Tongue (tissue), 1 donor: ENCODE measurements at regions not wholly inside any gene's neighbourhood (a gene's known extent, or its start where the extent isn't known, plus 50 kb on each side); places are given as distances from the start of the nearest gene placed in this dataset.

Source experiments
- DNase-seq: peaks from one replicate; pipeline ENCODE4 v3.0.0-alpha.2; 2015

- no peak for DNase-seq
These were observed 460.0 kb downstream of the CNTN6 start for GRCh38 chr3:1552831-1553230.

DNA sequence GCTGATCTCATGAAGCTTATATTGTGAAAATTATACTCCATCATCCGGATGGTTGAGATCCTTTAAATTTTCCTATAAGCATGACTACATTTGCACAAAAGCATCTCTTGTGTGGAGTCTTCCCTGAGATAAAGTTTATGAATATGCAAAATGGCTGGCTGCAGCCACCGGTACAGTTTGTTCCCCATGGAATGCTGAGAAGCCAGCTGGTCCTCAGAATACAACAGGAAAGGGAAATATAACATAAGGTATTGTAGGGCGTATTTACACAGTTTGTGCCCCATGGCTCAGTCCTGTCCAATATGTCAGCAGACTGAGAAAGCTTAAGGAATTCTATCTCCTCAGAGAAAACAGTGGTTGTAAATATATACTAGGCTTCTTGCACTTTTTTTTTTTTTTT, 468.6 kb downstream of the CNTN6 start:
- no peak for DNase-seq

DNA sequence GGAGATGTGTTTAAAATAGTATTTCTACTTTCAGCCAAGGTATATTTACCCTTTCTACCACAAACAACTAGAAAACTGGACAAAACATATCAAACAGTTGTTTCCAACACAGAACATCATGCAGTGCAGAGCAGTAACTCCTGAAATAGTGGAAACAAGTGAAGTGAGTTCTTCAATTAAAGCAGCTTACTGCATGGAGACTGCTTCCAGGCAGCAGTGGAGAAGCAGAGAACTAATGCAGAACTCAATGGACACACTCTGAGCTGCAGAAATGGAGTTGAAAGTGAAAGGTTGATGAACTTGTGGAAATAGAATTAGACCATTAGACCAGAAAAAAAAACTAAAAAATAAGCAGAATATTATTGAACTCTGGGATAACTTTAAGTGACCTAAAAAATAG, 478.9 kb downstream of the CNTN6 start:
- no peak for DNase-seq

GRCh38 chr3:1576047-1576446, 483.2 kb downstream of the CNTN6 start:
- no peak for DNase-seq

DNA sequence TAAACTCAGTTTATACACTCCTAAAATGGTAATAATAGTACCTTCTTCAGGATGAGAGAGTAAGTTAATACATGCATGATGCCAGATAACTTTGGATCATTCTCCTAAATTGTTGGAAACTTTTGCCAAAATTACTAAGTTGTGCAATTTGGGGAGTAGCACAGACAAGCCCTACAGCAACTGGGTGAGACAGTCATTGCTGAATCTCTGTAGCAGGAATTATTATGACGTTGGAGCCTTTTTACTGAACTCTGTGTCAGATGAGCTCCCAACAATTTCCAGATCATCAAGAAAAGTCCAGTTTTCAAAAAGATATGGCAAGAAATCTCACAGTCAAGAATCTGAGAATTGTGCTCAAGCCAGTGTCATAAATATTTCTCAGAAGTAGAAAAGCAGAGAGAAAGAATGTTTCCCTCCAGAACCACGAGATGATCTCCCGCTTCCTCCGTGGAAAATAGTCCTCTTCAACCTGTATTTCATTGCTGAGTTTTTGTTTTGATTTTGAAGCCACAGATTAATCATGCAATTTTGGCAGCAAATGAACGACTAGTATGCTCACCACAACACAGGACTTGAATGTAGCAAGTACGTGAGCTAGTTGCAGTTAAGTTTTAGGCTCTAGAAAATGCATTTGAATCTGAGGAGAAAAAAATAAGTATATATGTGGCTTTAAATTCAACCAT, 485.4 kb downstream of the CNTN6 start:
- DNase-seq, result no peak

- DNase-seq, result no peak
These were observed 490.2 kb downstream of the CNTN6 start for GRCh38 chr3:1583044-1583443.

DNA sequence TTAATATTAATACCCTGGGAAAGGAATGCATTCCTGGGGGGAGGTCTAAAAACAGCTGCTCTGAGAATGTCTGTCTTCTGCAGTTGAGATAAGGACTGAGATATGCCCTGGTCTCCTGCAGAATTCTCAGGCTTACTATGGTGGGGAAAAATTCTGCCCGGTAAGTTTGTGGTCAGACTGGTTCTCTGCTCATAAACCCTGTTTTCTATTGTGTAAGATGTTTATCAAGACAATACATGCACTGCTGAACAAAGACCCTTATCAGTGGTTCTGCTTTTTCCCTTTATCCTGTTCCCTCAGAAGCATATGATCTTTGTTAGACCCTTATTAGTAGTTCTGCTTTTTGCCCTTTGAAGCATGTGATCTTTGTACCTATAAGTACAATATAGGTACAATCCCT, 494.6 kb downstream of the CNTN6 start:
- no peak for DNase-seq

GRCh38 chr3:1591327-1592028, 498.7 kb downstream of the CNTN6 start:
- DNase-seq, result no peak

GRCh38 chr3:1594940-1595339, 502.1 kb downstream of the CNTN6 start:
- no peak for DNase-seq

- DNase-seq, result no peak
These were observed 498.5 kb upstream of the CNTN4 start for GRCh38 chr3:1600206-1600605.

DNA sequence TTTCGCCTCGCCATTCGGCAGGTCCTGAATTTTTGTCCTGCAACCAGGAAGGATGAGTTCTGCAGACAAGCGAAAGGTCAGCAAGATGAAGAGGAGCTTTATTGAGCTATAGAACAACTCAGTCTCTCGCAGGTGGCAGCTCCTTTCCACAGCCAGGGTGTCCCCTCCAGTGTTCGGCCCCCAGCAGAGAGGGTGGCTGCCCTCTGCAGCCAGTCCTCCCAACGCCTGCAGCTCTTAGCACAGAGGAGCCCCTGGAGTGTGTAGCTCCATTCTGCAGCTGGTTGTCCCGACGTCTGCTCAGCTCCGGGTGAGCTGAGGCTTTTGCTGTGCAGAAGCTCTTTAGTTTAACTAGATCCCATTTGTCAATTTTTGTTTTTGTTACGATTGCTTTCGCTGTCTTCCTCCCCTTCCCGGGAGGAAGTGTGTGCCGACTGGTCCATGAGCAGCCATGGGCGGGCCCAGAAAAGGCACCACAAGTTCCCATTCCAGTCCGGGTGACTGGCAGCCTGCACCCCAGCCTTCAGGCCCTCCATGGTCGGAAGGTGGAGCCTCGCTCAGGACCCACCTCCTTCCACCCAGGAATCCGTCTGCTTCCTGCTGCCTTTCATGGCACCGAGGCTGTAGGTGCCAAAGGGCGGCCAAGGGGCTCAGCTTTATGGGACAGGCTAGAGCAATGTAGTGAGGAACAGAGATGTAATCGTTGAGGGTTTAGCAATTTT, 497.8 kb upstream of the CNTN4 start:
- DNase-seq, result no peak

DNA sequence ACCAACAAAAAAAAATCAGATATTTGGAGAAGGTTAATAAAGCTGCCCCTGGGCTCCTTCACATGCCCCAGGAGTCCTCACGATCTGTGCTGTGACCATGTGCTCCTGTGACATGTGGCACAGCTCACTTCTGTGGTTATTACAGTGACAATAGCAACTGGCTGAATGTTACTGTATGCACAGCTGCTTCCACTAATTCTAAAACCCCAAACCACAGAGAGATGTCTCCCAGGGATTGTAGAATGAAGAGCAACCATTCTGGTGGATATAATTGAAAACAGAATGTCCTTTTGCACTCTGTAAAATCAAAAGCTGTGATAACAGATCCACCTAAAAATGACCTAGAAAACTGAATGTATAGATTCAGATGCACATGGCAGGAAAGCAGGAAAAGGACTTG, 489.2 kb upstream of the CNTN4 start:
- peak; percentile 16 for DNase-seq

- no peak for DNase-seq
These were observed 486.8 kb upstream of the CNTN4 start for GRCh38 chr3:1611824-1612223.

- DNase-seq, result no peak
These were observed 484.7 kb upstream of the CNTN4 start for GRCh38 chr3:1613962-1614361.

DNA sequence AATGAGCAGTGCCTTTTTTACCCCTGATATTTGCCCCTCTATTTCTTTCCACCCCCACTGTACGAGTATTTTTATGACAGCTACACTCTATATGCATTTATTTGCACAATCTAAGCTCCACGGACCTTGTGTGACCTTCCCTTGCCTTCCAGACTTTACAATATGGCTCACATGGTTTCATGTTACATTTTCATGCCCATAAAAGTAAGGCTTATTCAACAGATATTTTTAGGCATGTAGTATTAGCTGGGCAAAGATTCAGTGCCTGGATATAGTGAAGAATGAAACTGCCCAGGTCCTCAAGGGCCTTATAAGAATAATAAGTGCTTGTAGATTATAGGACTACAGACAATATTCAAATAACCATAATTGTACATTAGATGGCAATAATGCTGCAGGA, 481.9 kb upstream of the CNTN4 start:
- DNase-seq, result no peak

DNA sequence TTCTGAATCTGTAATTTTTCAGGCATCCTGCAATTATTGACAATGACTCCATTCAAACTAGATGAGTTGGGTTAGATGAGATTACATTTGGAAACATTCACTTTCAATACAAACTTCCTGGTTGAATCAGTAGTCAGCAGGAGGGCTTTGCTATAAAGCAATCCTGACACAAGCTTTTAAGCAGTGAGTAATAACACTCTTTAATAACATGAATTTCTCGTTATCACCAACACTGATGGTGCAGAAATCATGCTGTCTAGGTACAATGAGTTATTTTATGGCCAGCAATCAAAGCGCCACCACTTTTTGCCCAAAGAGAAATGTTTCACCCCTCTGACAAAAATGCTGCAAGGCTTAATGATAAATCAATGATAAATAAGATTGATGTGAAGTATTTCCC, 474.8 kb upstream of the CNTN4 start:
- no peak for DNase-seq

DNA sequence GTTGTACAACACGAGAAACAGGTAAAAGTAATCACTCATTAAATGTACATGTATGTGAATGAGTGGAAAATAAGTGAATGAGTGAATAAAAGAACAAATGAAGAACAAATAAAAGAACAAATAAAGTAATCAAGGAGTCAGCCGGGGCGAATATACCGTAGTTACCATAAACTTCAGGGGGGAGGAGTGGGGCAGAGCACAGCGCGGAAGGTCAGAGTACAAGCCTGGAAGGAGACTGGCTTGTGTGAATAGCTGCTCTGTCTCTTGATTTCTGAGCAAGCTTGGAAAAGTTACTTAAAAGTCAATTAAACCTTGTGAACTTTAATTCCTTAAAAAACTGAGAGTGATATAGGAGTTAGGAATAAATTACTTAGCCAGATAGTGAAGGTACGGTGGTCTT, 466.5 kb upstream of the CNTN4 start:
- no peak for DNase-seq

- no peak for DNase-seq
These were observed 436.8 kb upstream of the CNTN4 start for GRCh38 chr3:1661839-1662238.

- DNase-seq, result no peak
These were observed 434.4 kb upstream of the CNTN4 start for GRCh38 chr3:1664266-1664665.

GRCh38 chr3:1666865-1667264, 431.8 kb upstream of the CNTN4 start:
- no peak for DNase-seq

DNA sequence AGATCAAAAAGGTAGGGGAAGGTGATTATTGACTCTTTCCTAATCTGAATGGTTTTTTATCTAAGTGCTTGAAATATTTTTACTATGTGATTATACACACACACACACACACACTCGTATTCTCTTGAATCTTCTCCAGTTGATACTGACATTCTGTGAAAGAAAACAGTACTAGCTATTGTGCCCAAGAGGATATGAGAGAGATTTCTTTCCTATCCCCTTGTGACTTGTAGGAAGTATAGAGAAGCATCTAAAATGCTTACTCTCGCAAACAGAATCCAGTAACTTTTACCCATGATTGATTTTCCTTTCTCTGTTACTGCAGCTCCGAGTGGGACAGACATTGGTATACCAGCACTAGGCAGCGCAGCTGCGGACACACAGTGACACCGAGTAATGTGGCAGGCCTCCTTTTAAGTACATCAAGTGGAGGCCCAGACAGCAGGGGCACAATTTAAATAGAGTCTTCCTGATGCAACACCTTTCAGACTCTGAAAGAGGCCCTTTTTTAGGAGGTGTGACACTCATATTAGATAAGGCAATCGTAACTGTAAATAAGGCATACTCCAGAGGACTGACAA, 421.0 kb upstream of the CNTN4 start:
- DNase-seq, result no peak

DNA sequence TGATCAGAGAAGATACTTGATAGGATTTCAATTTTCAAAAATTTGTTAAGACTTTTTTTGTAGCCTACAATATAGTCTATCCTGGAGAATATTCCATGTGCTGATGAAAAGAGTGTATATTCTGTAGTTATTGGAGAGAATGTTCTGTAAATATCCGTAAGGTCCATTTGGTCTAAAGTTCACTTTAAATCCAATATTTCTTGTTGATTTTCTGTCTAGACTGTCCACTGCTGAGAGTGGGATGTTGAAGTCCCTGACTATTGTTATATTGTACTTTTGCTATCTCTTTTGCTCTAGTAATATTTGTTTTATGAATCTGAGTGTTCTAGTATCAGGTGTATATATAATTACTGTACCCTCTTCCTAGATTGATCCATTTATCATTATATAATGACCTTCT, 406.2 kb upstream of the CNTN4 start:
- no peak for DNase-seq

- DNase-seq, result no peak
These were observed 405.5 kb upstream of the CNTN4 start for GRCh38 chr3:1693145-1693544.
